H9 (cell line): ENCODE measurements at regions not wholly inside any gene's neighbourhood (a gene's known extent, or its start where the extent isn't known, plus 50 kb on each side); places are given as distances from the start of the nearest gene placed in this dataset.

Experiments
- DNase-seq: peaks from one replicate; pipeline ENCODE4 v3.0.0-alpha.2; 2017
- H2AFZ ChIP-seq: one replicate; pipeline ENCODE4 v1.6.1; 2013; ENCODE audit warnings: mild to moderate bottlenecking, low read length, control low read depth, moderate library complexity
- H2AK5ac ChIP-seq: 2 replicates; pipeline ENCODE4 v1.6.1; 2013; ENCODE audit warnings: low read length, control low read depth, mixed read lengths; ENCODE audit not compliant: insufficient read length
- H2BK120ac ChIP-seq: one replicate; pipeline ENCODE4 v1.6.1; 2013; ENCODE audit warnings: low read depth, mild to moderate bottlenecking, low read length, control low read depth, inconsistent platforms; ENCODE audit not compliant: poor library complexity, severe bottlenecking
- H2BK12ac ChIP-seq: 2 replicates; pipeline ENCODE4 v1.6.1; 2013; ENCODE audit warnings: low read length, control low read depth, mixed read lengths, low read depth; ENCODE audit not compliant: insufficient read length
- H2BK15ac ChIP-seq: 2 replicates; pipeline ENCODE4 v1.6.1; 2013; ENCODE audit warnings: low read depth, low read length, control low read depth
- H2BK20ac ChIP-seq: one replicate; pipeline ENCODE4 v1.6.1; 2013; ENCODE audit warnings: low read depth, mild to moderate bottlenecking, low read length, control low read depth, inconsistent platforms; ENCODE audit not compliant: poor library complexity, severe bottlenecking
- H2BK5ac ChIP-seq: 2 replicates; pipeline ENCODE4 v1.6.1; 2013; ENCODE audit warnings: low read length, control low read depth, mixed read lengths; ENCODE audit not compliant: insufficient read length
- H3K14ac ChIP-seq: 2 replicates; pipeline ENCODE4 v1.6.1; 2013; ENCODE audit warnings: low read length, control low read depth; ENCODE audit not compliant: insufficient read depth
- H3K18ac ChIP-seq: 2 replicates; pipeline ENCODE4 v1.6.1; 2013; ENCODE audit warnings: low read depth, mild to moderate bottlenecking, mixed read lengths, low read length, control low read depth; ENCODE audit not compliant: insufficient read length
- H3K23ac ChIP-seq: 2 replicates; pipeline ENCODE4 v1.6.1; 2013; ENCODE audit warnings: low read length, control low read depth, mixed read lengths, low read depth; ENCODE audit not compliant: insufficient read length
- H3K23me2 ChIP-seq: 2 replicates; pipeline ENCODE4 v1.6.1; 2013; ENCODE audit warnings: low read depth, mild to moderate bottlenecking, mixed read lengths, low read length, control low read depth; ENCODE audit not compliant: insufficient read length, poor library complexity, severe bottlenecking
- H3K27ac ChIP-seq: 2 replicates; pipeline ENCODE4 v1.5.1; 2013; ENCODE audit warnings: low read length, control low read depth, mixed read lengths, low read depth; ENCODE audit not compliant: insufficient read length
- H3K27me3 ChIP-seq: 2 replicates; pipeline ENCODE4 v1.6.1; 2013; ENCODE audit warnings: low read length, control low read depth, inconsistent platforms; ENCODE audit not compliant: insufficient read depth
- H3K4ac ChIP-seq: 2 replicates; pipeline ENCODE4 v1.6.1; 2013; ENCODE audit warnings: low read depth, mild to moderate bottlenecking, control low read depth, inconsistent platforms, low read length, moderate library complexity
- H3K4me1 ChIP-seq: 2 replicates; pipeline ENCODE4 v1.6.1; 2013; ENCODE audit warnings: low read length, control low read depth, inconsistent platforms; ENCODE audit not compliant: insufficient read depth
- H3K4me2 ChIP-seq: 2 replicates; pipeline ENCODE4 v1.6.1; 2013; ENCODE audit warnings: low read length, control low read depth, mixed read lengths; ENCODE audit not compliant: insufficient read length, insufficient read depth
- H3K56ac ChIP-seq: 2 replicates; pipeline ENCODE4 v1.6.1; 2013; ENCODE audit warnings: low read depth, mild to moderate bottlenecking, mixed read lengths, low read length, control low read depth; ENCODE audit not compliant: insufficient read length
- H3K79me1 ChIP-seq: 2 replicates; pipeline ENCODE4 v1.6.1; 2013; ENCODE audit warnings: low read depth, mild to moderate bottlenecking, moderate library complexity, low read length, control low read depth, inconsistent platforms; ENCODE audit not compliant: insufficient read depth, poor library complexity, severe bottlenecking
- H3K79me2 ChIP-seq: 2 replicates; pipeline ENCODE4 v1.6.1; 2013; ENCODE audit warnings: low read length, control low read depth, inconsistent platforms; ENCODE audit not compliant: insufficient read depth
- H3K9ac ChIP-seq: 2 replicates; pipeline ENCODE4 v1.6.1; 2013; ENCODE audit warnings: low read length, control low read depth, mixed read lengths; ENCODE audit not compliant: insufficient read length; ENCODE audit errors: extremely low read depth
- H3K9me3 ChIP-seq: one replicate; pipeline ENCODE4 v1.6.1; 2013; ENCODE audit warnings: low read depth, low read length, inconsistent platforms; ENCODE audit not compliant: control insufficient read depth
- H3T11ph ChIP-seq: one replicate; pipeline ENCODE4 v1.6.1; 2013; ENCODE audit warnings: mild to moderate bottlenecking, low read length, control low read depth, inconsistent platforms
- H4K20me1 ChIP-seq: one replicate; pipeline ENCODE4 v1.6.1; 2013; ENCODE audit not compliant: control insufficient read depth, insufficient read length, insufficient read depth
- H4K5ac ChIP-seq: 2 replicates; pipeline ENCODE4 v1.6.1; 2013; ENCODE audit warnings: low read depth, mild to moderate bottlenecking, mixed read lengths, low read length, control low read depth; ENCODE audit not compliant: insufficient read length
- H4K8ac ChIP-seq: replicated peaks from 2 replicates; pipeline ENCODE4 v1.6.1; 2013; ENCODE audit warnings: low read length, control low read depth, mixed read lengths, low read depth; ENCODE audit not compliant: insufficient read length
- H4K91ac ChIP-seq: 2 replicates; pipeline ENCODE4 v1.6.1; 2013; ENCODE audit warnings: low read depth, mild to moderate bottlenecking, moderate library complexity, mixed read lengths, low read length, control low read depth; ENCODE audit not compliant: insufficient read length
- H3K27ac Mint-ChIP-seq, 3 experiments: 2 replicates in 2 of 3; 3 replicates in 1 of 3; pipeline ENCODE4 v1.8.0; 2020 to 2021; ENCODE audit warnings: mixed read lengths in 3 of 3, mild to moderate bottlenecking in 1 of 3, moderate library complexity in 1 of 3
- H3K27me3 Mint-ChIP-seq: 2 replicates; pipeline ENCODE4 v1.8.0; 2021; ENCODE audit warnings: low read depth, mild to moderate bottlenecking, moderate library complexity, mixed read lengths
- H3K36me3 Mint-ChIP-seq, 3 experiments: 2 replicates in 2 of 3; 3 replicates in 1 of 3; pipeline ENCODE4 v1.8.0; 2020 to 2021; ENCODE audit warnings: low read depth in 3 of 3, mixed read lengths in 3 of 3; ENCODE audit not compliant: insufficient read depth in 1 of 3
- H3K4me1 Mint-ChIP-seq, 2 experiments: 2 replicates each; pipeline ENCODE4 v1.8.0; 2020; ENCODE audit warnings: mixed read lengths in 2 of 2
- H3K4me3 Mint-ChIP-seq, 2 experiments: 2 replicates in 1 of 2; 3 replicates in 1 of 2; pipeline ENCODE4 v1.8.0; 2020 to 2021; ENCODE audit warnings: mild to moderate bottlenecking in 2 of 2, mixed read lengths in 2 of 2, moderate library complexity in 1 of 2
- H3K9me3 Mint-ChIP-seq, 2 experiments: 2 replicates in 1 of 2; 3 replicates in 1 of 2; pipeline ENCODE4 v1.8.0; 2020; ENCODE audit warnings: mild to moderate bottlenecking in 2 of 2, mixed read lengths in 2 of 2, moderate library complexity in 1 of 2
- CTCF ChIP-seq: fragments of 200-600 bp; sonication (generic); conservative IDR thresholded peaks from 3 replicates; pipeline ENCODE4 v1.8.0; 2021; ENCODE audit warnings: antibody characterized with exemption, mild to moderate bottlenecking
- WGBS: extraction: QIAGEN DNeasy Blood & Tissue Kit; methylation state at CpG from one replicate; pipeline ENCODE4 v1.1.7; 2013; ENCODE audit warnings: missing lambda C conversion rate, low lambda C conversion rate, mixed read lengths; ENCODE audit not compliant: insufficient read length; ENCODE audit errors: extremely low coverage; 5-methylcytosine and 5-hydroxymethylcytosine counted together

GRCh38 chr2:47631306-47631705, 60.5 kb upstream of the KCNK12 start:
- H3K56ac ChIP-seq, result no peak overlapping the region
- no peak overlapping the region for H2AFZ ChIP-seq
- no peak overlapping the region; a peak in 1 of 5 replicates for H3K4me3 Mint-ChIP-seq
- no peak overlapping the region for H3K18ac ChIP-seq
- H3K79me2 ChIP-seq, result no peaks in the 10 kb centered on the region
- H3K14ac ChIP-seq, result no peak overlapping the region; the same call in 1 of the 2 replicates
- H2BK20ac ChIP-seq, result no peak overlapping the region
- H3K9me3 ChIP-seq, result no peaks in the 10 kb centered on the region
- no peak overlapping the region for H2BK120ac ChIP-seq
- no peak overlapping the region for H3T11ph ChIP-seq
- H2BK12ac ChIP-seq, result no peak overlapping the region
- no peaks in the 10 kb centered on the region for H3K9me3 Mint-ChIP-seq
- H3K27me3 Mint-ChIP-seq, result no peaks in the 10 kb centered on the region; the same call in 1 of the 2 replicates
- H2BK15ac ChIP-seq, result no peak overlapping the region
- H3K4me2 ChIP-seq, result no peak overlapping the region
- H3K9ac ChIP-seq, result no peak overlapping the region
- H3K27ac Mint-ChIP-seq, result 0 out of 7 replicates have a peak overlapping the region, but pooled peaks of 1 of the 3 experiments have one; percentile 59
- no peaks in the 10 kb centered on the region for H4K20me1 ChIP-seq
- no peak overlapping the region for H4K8ac ChIP-seq
- no peak overlapping the region for H4K5ac ChIP-seq
- H3K27ac ChIP-seq, result no peak overlapping the region
- DNase-seq, result no peak
- no peaks in the 10 kb centered on the region for H3K23me2 ChIP-seq
- no peak overlapping the region for H4K91ac ChIP-seq
- H3K79me1 ChIP-seq, result no peaks in the 10 kb centered on the region
- H3K23ac ChIP-seq, result no peak overlapping the region
- no CpG with 5 or more reads among the region's 6 CpGs for WGBS
- no peak overlapping the region for H2AK5ac ChIP-seq
- no peaks in the 10 kb centered on the region for H3K27me3 ChIP-seq
- no peak overlapping the region for H3K4ac ChIP-seq
- H3K4me1 ChIP-seq, result peaks cover 2% of the 10 kb centered on the region; the same call in 1 of the 2 replicates
- peaks cover 30 to 49% of the 10 kb centered on the region in 2 experiments for H3K4me1 Mint-ChIP-seq
- no peak overlapping the region for H2BK5ac ChIP-seq
- H3K36me3 Mint-ChIP-seq, result no peaks in the 10 kb centered on the region; a peak in 1 of 7 replicates
- TF ChIP-seq CTCF, result no peak
